KOPT-K1 (cell line): ENCODE measurements at regions not wholly inside any gene's neighbourhood (a gene's known extent, or its start where the extent isn't known, plus 50 kb on each side); places are given as distances from the start of the nearest gene placed in this dataset.
"Not testable (repeated sequence)": the region's sequence is repeated elsewhere in the genome, so short reads cannot be mapped to it uniquely, and the experiment has no call there.

ENCODE experiments used
- H3K27ac ChIP-seq: fragments of 200-600 bp; sonication (generic); 2 replicates; pipeline ENCODE4 v1.5.1; 2016; ENCODE audit warnings: antibody characterized with exemption, mild to moderate bottlenecking, low read depth, low read length; ENCODE audit not compliant: poor library complexity, severe bottlenecking
- H3K36me3 ChIP-seq: fragments of 200-600 bp; sonication (generic); 2 replicates; pipeline ENCODE4 v1.5.1; 2017; ENCODE audit warnings: antibody characterized with exemption, mild to moderate bottlenecking, low read length, moderate library complexity; ENCODE audit not compliant: insufficient read depth
- H3K9me3 ChIP-seq: fragments of 200-600 bp; sonication (generic); 2 replicates; pipeline ENCODE4 v1.5.1; 2017; ENCODE audit warnings: antibody characterized with exemption, low read length, mild to moderate bottlenecking; ENCODE audit not compliant: insufficient read depth, poor library complexity, severe bottlenecking

DNA sequence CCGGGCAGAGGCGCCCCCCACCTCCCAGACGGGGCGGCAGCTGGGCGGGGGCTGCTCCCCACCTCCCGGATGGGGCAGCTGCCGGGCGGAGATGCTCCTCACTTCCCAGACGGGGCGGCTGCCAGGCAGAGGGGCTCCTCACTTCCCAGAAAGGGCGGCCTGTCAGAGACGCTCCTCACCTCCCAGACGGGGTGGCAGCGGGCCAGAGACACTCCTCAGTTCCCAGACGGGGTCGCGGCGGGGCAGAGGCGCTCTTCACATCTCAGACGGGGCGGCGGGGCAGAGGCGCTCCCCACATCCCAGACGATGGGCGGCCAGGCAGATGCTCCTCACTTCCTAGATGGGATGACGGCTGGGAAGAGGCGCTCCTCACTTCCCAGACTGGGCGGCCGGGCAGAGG, 1337.9 kb downstream of the BRINP3 start:
- not testable (repeated sequence) for H3K9me3 ChIP-seq, H3K27ac ChIP-seq, H3K36me3 ChIP-seq

DNA sequence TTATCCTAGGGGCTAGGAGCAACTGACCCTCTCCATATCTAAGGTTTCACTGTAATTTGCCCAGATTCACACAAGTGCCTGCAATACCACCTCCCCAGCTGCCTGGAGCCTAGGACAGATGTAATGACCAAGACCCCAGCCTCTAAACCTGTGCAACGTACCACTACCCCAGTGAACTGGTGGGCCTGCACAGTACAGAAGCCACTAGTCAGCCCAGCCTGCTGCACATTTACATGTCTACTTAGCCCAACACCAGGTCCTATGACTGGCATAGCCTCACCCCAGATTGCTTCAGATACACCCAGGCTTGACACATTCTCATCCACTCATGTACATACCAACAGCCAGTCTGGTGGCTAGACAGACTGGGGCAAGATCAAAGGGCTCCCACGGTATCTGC, 1336.6 kb downstream of the BRINP3 start:
- Histone ChIP-seq H3K9me3 (no peaks in the 10 kb centered on the region), H3K27ac (no peak overlapping the region)

DNA sequence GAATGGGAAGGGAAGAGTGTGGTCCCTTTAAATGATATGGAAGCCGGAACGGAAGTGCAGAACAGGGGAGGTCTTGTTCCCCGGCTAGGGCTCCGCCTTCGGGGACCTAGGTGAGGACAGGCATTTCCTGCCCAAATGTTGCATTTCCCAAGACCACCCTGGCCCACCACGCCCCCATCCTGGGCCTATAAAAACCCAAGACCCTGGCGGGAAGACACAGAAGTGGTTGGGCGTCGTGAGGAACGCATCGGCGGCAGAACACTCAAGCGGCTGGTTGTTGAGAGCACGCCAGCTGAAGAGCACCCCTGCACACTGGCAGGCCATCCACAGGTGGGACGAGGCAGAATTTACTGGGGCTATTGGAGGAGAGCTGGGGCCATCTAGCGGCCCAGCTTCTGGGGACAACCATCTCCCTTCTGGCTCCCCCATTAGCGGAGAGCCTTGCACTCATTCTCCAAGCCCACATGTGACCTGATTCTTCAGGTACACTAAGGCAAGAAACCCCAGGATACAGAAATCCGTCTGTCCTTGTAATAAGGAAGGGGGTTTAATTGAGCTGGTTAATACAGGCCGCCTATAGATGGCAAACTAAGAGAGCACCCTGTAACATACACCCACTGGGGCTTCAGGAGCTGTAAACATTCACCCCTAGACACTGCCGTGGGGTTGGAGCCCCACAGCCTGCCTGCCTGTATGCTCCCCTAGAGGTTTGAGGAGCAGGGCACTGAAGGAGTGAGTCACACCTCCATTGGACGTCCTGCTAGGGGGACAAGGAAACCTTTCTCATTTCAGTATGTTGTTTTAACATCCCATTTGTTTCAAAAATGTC, 1327.9 kb downstream of the BRINP3 start:
- Histone ChIP-seq H3K27ac (no peak overlapping the region), H3K9me3 (no peaks in the 10 kb centered on the region)

More for the DNA sequence above, 1336.6 kb downstream of the BRINP3 start:
- H3K36me3 ChIP-seq, result no peaks in the 10 kb centered on the region

DNA sequence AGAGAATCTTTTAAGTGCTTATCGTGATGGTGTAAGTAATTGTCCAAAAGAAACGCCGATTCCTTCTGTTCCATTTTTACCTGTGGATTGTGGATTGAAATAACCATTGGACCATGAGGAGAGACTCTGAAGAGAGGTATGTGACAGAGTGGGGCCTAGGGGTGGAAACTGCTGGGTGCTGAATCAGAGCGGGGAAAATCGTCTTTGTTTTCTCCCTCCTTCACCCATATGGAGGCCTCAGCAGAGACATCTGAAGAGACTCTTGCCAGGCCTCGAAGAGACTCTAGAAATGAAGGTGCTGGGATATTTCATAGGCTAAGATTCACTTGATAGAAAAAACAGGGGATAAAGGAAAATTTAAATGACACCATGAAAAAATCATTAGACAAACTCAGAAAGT, 1327.0 kb downstream of the BRINP3 start:
- no peak overlapping the region for H3K27ac ChIP-seq
- H3K36me3 ChIP-seq, result no peaks in the 10 kb centered on the region
- no peaks in the 10 kb centered on the region for H3K9me3 ChIP-seq

More for the DNA sequence above, 1327.9 kb downstream of the BRINP3 start:
- no peaks in the 10 kb centered on the region for H3K36me3 ChIP-seq

DNA sequence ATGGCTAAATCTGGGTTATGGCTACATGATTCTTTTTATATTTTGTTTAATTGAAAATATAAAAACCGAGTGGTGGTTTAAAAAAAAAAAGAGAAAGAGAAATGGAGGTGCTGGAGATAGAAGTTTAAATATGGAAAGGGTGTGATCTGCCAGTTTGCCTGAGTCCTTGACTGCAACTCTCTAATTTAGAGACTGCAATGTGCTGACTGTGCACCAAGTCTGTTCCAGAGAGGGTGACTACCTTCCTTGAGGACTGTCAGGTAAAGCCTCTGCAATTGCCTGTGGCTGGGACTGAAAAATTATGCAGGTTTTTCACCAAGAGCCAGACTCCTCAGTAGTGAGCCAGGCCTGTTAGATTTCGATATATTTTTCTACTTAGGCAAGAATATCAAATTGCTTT, 1326.3 kb downstream of the BRINP3 start:
- H3K36me3 ChIP-seq, result no peaks in the 10 kb centered on the region
- H3K9me3 ChIP-seq, result no peaks in the 10 kb centered on the region
- no peak overlapping the region for H3K27ac ChIP-seq

DNA sequence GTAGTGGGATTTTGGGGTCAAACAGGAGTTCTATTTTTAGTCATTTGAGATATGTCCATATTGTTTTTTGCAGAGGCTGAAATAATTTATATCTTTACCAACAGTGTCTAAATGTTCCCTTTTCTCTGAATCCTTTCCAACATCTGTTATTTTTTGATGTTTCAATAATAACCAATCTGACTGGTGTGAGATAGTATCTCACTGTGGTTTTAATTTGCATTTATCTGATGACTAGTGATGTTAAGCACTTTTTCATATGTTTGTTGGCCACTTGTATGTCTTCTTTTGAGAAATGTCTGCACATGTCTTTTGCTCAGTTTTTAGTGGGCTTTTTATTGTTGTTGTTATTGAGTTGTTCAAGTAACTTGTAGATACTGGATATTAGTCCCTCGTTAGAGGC, 1325.0 kb downstream of the BRINP3 start:
- no peak overlapping the region for H3K27ac ChIP-seq
- H3K9me3 ChIP-seq, result no peaks in the 10 kb centered on the region
- H3K36me3 ChIP-seq, result no peaks in the 10 kb centered on the region

DNA sequence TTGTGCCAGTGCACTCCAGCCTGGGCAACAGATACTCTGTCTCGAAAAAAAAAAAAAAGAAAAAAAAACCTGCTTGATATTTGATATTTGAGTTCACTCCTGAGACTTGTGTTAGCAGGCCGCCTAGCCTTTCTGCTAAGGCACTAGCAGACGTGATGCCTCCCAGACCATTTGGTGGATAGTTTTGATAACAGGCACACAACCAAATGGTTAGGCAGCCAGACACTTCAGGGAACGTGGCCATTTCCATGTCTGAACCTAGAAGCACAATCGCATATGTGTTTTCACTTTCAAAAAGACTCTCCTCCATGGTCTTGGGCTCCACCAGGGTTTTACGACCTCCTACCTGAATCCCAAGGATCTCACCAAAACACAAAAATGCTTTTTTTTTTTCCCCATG, 1319.5 kb downstream of the BRINP3 start:
- H3K27ac ChIP-seq, result no peak overlapping the region

DNA sequence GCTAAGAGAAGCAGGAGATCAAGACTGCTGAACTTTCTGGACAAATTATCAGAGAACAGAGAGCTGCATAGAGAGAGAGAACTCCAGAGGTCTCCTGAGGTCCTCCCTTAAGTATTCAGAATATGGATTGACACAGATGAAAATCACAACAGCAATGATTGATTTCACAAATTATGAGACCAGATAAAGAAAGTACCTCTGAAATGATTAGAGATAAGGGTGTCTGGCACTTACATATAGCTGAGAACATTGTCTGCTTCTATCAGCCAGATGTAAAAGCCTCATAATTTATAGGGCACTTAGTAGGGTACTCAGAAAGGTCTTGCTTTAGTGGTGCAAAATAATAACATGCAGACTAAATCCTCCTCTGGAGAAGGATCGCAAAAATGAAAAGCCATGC, 1301.8 kb downstream of the BRINP3 start:
- H3K36me3 ChIP-seq, result no peaks in the 10 kb centered on the region
- no peak overlapping the region for H3K27ac ChIP-seq
- no peaks in the 10 kb centered on the region for H3K9me3 ChIP-seq

More for the DNA sequence above, 1319.5 kb downstream of the BRINP3 start:
- H3K36me3 ChIP-seq, result no peaks in the 10 kb centered on the region
- no peaks in the 10 kb centered on the region for H3K9me3 ChIP-seq

DNA sequence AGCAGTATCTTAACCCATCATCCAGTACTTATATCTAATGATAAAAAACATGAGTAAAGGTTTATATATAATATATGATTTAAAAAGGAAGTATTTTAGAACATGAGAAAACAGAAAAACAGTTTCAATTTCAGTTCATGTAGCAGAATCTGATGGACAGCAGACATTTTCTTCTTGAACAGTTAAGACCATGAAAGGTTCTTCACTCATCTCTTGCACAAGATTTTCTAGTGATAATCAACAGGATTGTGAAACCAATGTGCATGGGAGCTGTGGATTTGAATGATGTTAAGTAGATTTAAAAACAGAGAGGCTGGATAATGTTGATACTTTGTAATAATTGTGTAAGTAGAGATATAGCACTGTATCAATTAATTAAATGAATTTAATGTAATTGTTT, 1297.6 kb downstream of the BRINP3 start:
- H3K36me3 ChIP-seq, result no peaks in the 10 kb centered on the region
- no peaks in the 10 kb centered on the region for H3K9me3 ChIP-seq
- H3K27ac ChIP-seq, result no peak overlapping the region

DNA sequence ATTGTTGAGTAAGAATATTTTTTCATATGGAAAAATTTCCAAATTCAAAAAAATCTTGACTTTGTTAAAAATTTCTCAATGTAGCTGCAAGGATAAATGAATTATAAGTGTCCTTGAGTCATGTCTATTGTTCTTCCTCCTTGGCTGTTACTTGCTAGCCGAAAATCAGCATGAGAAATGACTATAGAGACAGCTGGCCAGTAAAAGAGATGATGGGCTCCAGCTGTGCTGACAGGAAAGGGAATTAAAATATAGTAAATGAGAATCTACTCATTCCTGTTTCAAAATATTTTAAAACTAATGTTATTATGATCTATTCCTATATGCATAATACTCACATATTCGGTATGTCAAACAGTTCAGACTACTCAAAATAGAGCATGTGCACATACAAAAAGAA, 1292.6 kb downstream of the BRINP3 start:
- no peaks in the 10 kb centered on the region for H3K36me3 ChIP-seq
- H3K9me3 ChIP-seq, result no peaks in the 10 kb centered on the region
- no peak overlapping the region for H3K27ac ChIP-seq

DNA sequence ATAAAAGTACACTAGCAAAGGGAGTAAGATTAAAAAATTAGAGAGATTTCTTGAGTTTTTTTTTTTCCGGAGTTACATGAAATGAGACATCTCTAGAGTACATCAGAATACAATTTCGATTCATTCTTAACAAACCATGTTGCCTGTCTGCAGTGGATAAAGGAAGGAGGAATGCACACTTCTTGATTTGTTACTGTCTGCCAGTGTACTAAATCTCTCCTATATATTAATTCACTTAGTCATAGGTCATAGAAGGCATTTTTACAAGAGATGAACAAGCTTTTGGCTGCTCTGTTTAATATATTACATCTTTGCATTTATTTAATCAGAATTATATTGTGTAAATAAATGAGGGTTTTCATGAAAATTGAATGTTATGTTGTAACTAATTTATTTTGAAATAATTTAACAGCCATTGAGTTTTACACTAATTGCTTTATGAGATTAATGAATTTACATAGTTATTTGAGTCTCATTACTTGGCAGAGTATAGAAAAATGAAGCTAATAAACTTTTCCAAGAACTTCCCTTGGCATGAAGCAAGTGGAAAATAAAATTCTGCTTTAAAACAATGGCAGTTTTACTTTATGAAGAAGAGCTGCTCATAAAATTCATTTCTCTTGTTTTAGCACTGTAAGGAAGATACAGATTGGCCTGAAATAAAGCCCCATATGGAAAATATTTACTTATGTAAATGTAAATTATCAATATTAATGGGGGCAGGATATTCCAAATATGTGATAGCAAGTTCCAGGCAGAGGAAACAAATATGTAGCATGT, 1284.7 kb downstream of the BRINP3 start:
- Histone ChIP-seq H3K36me3 (no peaks in the 10 kb centered on the region), H3K27ac (no peak overlapping the region), H3K9me3 (no peaks in the 10 kb centered on the region)

DNA sequence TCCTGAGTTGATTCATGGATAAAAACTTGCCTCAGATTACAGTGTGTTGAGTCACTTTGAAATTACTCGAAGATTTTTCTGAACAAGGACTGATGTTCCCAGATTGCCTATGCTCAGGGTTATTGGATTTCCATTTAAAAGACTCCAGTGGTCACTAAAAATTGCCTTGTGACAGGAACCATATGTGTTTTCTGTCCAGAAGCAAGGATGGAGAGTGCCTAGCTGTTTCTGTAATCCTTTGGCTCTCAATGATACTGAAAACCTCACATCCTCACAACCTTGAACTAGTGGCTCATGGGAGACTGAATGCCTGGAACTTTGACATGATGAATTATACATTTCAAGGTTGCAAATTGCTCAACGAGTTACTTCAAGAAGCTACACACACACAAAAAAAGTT, 1271.8 kb downstream of the BRINP3 start:
- no peaks in the 10 kb centered on the region for H3K36me3 ChIP-seq

DNA sequence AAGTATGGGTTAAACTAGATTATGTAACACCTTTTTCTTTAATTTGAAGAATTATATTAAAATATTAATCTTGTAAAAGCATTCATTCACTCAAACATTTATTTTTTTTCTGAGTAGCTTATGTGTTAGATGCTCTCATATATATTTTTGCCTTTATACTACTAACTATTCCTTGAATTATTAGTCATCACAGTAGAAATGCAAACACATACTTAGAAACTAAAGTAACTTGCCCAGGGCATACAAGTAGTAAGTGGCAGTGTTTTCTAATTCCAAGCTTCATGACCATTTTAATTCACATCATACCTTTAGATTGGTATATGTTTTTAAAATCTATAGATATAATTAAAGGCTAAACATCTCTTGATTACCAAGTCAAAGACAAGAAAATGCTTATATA, 1271.0 kb downstream of the BRINP3 start:
- Histone ChIP-seq H3K36me3 (no peaks in the 10 kb centered on the region), H3K9me3 (no peaks in the 10 kb centered on the region)

More for the DNA sequence above, 1271.8 kb downstream of the BRINP3 start:
- Histone ChIP-seq H3K27ac (no peak overlapping the region), H3K9me3 (no peaks in the 10 kb centered on the region)

DNA sequence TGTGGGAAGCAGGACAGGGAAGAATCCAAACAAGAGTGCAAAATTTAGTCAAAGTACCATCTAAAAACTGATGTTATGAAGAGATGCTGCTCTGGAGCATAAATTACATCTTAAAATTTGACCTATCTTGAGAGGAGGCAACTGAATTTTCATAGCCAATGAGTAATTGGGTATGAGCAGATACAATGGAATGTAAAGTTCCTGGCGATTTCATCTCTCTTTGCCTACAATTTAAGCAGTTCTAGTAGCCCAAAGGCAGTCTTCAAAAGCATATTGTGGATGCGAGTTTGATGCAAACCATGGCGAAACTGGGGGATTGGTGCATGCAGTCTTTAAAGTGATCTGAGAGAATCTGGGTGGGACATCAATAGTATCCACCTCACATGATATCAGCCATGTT, 1265.9 kb downstream of the BRINP3 start:
- Histone ChIP-seq H3K36me3 (no peaks in the 10 kb centered on the region), H3K27ac (no peak overlapping the region), H3K9me3 (no peaks in the 10 kb centered on the region)

More for the DNA sequence above, 1271.0 kb downstream of the BRINP3 start:
- H3K27ac ChIP-seq, result no peak overlapping the region

DNA sequence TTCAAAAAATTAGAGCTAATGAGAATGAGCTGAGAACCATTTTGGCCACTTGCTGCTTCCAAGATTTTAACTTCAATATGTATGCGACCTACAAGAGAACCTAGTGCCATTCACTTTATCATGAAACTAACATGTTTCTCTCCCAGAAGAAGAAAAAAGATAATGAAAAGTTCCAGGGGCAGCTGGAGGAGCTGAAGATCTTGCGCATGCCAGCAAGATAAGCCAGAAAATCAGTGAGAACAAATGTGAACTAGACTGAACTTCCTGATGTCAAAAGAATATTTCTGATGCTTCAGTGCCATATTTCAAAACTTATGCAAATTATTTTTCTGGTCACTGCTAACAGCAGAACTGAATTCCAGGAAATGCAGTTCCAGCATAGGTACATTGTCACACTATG, 1265.1 kb downstream of the BRINP3 start:
- Histone ChIP-seq H3K27ac (no peak overlapping the region), H3K9me3 (no peaks in the 10 kb centered on the region), H3K36me3 (no peaks in the 10 kb centered on the region)
